ENCODE measurements at regions not wholly inside any gene's neighbourhood (a gene's known extent, or its start where the extent isn't known, plus 50 kb on each side); places are given as distances from the start of the nearest gene placed in this dataset.

GRCh38 chr12:34393821-34394150, 371.5 kb downstream of the ALG10 start:
- TF ChIP-seq CTCF (tag by site-specific recombination; IDR thresholded peaks at IDR 0.05): no peak
- no peak for TF ChIP-seq PRDM10 (tag by site-specific recombination; IDR thresholded peaks at IDR 0.05)
- no peak for TF ChIP-seq YY1 (tag by site-specific recombination; IDR thresholded peaks at IDR 0.05)
- TF ChIP-seq ZNF488 (tag by site-specific recombination; IDR thresholded peaks at IDR 0.05): no peak
- no peak for TF ChIP-seq ZBTB11 (tag by site-specific recombination; conservative IDR thresholded peaks at IDR 0.05; ENCODE audit: low read depth)
- TF ChIP-seq ZNF16 (tag by site-specific recombination; IDR thresholded peaks at IDR 0.05; ENCODE audit: low read depth): no peak
- no peak for TF ChIP-seq TCF7L2 (IDR thresholded peaks at IDR 0.05; ENCODE audit: borderline replicate concordance, low read depth, low read length)
- TF ChIP-seq REST (tag by site-specific recombination; IDR thresholded peaks at IDR 0.05): no peak
- no peak for TF ChIP-seq ZNF10 (tag by site-specific recombination; IDR thresholded peaks at IDR 0.05)
- no peak for TF ChIP-seq ZNF354C (tag by site-specific recombination; IDR thresholded peaks at IDR 0.05; ENCODE audit: borderline replicate concordance, low read depth)
- no peak for TF ChIP-seq ZBTB6 (tag by site-specific recombination; IDR thresholded peaks at IDR 0.05)
- TF ChIP-seq ZNF335 (tag by site-specific recombination; conservative IDR thresholded peaks at IDR 0.05): no peak
- no peak for TF ChIP-seq ZNF610 (tag by site-specific recombination; IDR thresholded peaks at IDR 0.05; ENCODE audit: borderline replicate concordance)
